ENCODE measurements at regions not wholly inside any gene's neighbourhood (a gene's known extent, or its start where the extent isn't known, plus 50 kb on each side); places are given as distances from the start of the nearest gene placed in this dataset.

- no peak for TF ChIP-seq POLR2A (IDR thresholded peaks at IDR 0.05)
- no peak for TF ChIP-seq CTCF (IDR thresholded peaks at IDR 0.05)
Measured at GRCh38 chr14:21852775-21853174, 179.2 kb upstream of the OR4E1 start.
